GM21825 (cell line): ENCODE measurements at regions not wholly inside any gene's neighbourhood (a gene's known extent, or its start where the extent isn't known, plus 50 kb on each side); places are given as distances from the start of the nearest gene placed in this dataset.
"Not testable (repeated sequence)": the region's sequence is repeated elsewhere in the genome, so short reads cannot be mapped to it uniquely, and the experiment has no call there.

Experiments
- ATAC-seq: cut with Tn5 transposase; IDR thresholded peaks from one replicate; pipeline ENCODE4 v1.9.1; 2021; ENCODE audit warnings: mild to moderate bottlenecking, moderate library complexity; ENCODE audit not compliant: unreplicated experiment

DNA sequence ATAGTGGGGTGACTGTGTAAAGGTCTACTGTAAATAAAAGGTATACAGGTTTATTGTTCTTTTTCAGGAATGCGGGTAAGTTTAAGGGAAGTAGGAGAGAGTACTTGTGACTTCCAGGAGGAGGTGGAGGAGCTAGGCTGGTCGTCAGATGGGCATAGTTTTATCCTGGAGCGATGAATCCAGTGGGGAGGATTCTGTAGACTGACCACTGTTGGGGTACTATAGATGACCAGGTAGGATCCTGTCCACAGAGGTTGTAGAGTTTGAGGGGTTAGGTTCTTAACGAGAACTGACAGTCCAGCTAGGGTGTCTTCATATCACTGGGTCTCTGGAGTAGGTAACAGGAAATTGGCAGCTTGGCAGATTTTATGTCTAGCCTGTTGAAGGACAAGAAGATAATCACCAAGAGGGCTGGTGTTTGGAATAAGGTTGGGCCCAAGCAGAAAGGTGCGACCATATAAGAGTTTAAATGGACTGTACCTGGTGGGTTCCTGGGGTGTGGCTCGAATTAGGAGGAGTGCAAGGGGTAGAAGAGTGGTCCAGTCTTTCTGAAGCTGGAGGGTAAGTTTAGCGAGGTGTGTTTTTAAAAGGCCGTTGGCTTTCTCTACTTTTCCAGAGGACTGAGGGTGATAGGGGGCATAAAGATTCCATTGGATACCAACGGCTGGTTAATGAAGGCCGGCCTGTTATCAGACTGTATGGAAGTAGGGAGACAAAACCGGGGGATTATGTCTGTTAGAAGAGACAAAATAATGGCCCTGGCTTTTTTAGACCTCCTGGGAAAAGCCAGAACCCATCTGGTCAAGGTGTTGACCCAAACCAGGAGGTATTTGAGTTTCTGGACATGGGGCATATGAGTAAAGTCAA is 751.3 kb upstream of the ADGRB3 start:
- no peak for ATAC-seq

DNA sequence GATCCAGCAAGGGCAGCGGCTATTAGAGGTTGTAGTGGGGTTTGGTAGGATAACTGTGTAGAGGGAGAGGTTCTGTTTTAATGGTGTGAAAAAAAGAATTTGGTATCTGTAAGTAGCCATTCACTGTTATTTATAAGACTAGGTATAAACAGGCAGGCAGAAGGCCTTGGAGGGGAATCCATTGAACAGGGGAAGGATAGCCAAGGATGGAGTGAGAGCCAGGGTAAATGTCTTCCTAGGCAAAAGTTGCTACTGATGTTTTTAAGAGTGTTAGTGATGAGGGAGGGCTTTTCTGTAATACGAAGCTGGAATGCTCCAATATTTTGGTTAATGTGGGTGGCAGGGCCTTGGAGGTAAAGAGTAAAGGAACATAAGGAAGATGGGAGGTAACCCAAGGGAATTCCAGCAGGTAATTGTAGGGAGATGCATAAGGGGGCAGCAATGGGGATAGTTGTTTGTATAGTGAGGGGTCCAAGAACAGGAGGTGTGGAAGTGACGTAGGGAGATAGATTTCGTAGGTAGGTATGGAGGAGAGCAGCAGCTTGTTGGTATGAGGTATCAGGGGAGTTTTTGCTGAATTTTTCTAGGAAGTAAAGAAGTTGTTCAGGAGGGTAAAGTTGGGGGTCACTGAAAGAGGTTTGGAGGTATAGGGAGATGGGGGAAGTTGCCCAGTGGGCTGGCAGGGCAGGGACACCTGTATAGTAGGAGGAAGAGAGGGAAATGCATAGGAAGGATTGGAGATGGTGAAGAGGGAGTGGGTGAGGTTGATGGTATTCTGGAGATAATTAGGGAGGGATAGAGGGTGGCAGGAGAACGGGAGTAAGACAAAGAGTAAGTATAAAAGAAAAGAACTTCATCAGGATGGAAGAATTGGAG is 752.4 kb upstream of the ADGRB3 start:
- no peak for ATAC-seq

DNA sequence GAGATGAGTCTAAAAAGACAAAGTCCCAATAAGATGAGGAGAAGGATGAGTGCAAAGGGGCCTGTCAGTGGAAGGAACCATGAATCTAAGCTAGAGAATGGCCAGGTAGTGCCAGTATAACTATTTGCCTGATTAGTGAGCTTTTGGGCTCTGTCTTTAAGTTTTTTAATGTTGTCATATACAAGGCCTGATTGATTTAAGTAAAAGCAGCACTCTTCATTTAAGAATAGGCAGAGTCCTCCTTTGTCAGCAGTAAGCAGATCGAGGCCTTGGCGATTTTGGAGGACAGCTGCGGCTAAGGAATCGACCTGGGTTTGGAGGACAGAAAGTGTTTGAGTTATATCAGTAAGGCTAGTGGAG is 753.4 kb upstream of the ADGRB3 start:
- no peak for ATAC-seq

DNA sequence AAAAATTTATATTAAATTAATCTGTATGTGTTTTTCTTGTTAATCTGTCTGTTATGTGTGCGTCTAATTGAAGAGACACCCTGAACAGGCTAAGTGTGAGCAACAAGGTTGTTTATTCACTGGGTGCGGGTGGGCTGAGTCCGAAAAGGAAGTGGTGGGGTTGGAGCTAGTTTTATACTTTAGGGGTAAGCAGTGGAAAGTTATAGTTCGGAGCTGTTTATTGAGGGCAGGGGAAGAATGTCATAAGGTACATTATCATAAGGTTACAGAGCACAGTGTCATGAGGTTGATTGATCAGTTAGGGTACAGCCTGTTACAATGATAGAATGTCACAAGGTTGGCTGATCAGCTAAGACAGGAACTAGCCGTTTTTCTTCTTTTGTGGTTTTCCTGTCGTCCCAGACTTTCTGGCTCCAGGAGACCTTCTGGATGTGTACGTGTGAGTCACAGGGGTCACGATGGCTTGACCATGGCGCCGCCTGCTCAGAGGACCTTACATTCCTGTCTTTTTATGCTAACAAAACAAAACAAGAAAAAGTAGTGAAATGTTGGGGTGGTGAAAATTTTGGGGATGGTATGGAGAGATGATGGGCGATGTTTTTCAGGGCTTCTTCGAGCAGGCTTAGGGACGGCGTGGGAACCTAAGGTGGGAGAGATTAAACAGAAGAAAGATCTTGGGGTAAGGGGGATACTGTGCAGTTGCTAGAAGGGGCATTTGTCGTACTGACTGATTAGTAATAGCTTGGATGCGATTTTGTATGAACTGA is 754.0 kb upstream of the ADGRB3 start:
- ATAC-seq: no peak

DNA sequence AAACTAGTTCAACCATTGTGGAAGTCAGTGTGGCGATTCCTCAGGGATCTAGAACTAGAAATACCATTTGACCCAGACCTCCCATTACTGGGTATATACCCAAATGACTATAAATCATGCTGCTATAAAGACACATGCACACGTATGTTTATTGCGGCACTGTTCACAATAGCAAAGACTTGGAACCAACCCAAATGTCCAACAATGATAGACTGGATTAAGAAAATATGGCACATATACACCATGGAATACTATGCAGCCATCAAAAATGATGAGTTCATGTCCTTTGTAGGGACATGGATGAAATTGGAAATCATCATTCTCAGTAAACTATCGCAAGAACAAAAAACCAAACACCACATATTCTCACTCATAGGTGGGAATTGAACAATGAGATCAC is 754.7 kb upstream of the ADGRB3 start:
- ATAC-seq: not testable (repeated sequence)

DNA sequence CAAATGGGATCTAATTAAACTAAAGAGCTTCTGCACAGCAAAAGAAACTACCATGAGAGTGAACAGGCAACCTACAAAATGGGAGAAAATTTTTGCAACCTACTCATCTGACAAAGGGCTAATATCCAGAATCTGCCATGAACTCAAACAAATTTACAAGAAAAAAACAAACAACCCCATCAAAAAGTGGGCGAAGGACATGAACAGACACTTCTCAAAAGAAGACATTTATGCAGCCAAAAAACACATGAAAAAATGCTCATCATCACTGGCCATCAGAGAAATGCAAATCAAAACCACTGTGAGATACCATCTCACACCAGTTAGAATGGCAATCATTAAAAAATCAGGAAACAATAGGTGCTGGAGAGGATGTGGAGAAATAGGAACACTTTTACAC is 755.2 kb upstream of the ADGRB3 start:
- not testable (repeated sequence) for ATAC-seq

DNA sequence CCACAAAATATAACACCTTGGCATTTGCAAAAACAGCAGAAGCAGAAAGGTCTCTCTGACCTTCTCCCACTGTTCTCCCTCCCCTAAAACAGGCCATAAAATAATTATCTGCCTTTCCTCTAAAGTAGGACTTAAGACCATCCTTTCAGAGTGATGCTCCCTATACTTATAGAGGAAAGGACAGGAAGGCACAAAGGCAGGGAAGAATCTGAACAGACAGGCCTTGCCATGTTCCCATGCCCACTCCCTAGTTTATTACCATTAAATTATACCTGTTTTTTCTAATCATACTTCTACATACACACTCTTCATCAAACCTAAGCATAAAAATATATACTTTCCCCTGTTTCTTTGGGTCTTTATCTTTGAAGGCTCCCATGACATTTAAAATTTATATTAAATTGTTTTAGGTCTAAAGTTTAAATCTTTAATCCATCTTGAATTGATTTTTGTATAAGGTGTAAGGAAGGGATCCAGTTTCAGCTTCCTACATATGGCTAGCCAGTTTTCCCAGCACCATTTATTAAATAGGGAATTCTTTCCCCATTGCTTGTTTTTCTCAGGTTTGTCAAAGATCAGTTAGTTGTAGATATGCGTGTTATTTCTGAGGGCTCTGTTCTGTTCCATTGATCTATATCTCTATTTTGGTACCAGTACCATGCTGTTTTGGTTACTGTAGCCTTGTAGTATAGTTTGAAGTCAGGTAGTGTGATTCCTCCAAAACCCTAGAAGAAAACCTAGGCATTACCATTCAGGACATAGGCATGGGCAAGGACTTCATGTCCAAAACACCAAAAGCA is 755.8 kb upstream of the ADGRB3 start:
- ATAC-seq: not testable (repeated sequence)

DNA sequence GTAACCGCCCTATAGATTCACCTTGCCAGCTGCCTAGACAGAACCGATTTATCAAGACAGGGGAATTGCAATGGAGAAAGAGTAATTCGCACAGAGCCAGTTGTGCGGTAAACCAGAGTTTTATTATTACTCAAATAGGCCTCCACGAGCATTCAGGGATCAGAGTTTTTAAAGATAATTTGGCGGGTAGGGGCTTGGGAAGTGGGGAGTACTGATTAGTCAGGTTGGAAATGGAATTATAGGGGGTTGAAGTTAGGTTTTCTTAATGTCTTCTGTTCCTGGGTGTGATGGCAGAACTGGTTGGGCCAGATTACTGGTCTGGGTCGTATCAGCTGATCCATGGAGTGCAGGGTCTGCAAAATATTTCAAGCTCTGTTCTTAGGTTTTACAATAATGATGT is 756.9 kb upstream of the ADGRB3 start:
- ATAC-seq: not testable (repeated sequence)

DNA sequence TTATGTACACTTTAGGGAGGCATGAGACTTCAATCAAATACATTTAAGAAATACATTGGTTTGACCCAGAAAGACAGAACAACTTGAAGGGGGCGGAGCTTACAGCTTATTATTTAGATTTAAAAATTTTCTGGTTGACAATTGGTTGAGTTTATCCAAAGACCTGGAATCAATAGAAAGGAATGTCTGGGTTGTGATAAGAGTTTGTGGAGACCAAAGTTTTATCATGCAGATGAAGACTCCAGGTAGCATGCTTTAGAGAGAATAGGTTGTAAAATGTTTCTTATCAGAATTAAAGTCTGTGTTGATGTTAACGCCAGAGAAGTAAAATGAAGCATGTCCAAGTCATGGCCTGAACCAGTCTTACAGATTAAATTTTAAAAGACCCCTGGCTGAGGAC is 757.8 kb upstream of the ADGRB3 start:
- ATAC-seq: no peak

DNA sequence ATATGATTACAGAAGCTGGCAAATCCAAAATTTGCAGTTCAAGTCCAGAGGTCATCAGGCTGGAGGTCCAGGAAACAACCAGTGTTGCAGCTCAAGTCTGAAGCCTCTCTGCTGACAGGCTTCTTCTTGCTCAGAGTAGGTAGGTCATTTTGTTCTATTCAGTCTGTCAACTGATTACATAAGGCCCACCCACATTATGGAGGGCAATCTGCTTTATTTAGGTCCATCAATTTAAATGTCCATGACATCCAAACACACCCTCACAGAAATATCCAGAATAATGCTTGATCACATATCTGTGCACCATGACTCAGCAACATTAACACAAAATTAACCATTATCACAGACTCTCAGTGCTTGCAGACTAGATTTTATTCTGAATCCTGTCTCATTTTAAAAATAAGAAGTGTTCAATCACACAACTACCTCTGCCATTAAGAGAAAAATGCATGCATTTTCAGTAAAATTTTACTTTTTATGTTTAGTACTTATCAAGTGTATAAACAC is 759.2 kb upstream of the ADGRB3 start:
- no peak for ATAC-seq

DNA sequence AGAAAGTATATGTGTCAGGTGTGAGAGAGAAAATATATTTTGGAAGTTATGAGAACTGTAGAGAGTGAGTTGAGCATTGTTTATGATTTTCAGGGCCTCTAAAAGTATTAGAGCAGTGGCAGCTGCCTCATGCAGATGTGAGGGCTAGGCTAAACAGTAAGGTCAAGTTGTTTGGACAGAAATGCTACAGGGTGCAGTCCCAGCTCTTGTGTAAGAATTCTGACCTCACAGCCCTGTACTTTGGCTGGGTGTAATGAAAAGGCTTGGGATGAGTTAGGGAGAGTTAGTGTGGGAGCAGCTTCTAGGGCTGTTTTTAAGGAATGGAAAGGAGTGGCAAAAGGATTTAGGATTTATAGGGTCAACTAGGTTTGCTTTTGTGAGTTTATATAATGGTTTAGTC is 764.8 kb upstream of the ADGRB3 start:
- ATAC-seq: no peak

DNA sequence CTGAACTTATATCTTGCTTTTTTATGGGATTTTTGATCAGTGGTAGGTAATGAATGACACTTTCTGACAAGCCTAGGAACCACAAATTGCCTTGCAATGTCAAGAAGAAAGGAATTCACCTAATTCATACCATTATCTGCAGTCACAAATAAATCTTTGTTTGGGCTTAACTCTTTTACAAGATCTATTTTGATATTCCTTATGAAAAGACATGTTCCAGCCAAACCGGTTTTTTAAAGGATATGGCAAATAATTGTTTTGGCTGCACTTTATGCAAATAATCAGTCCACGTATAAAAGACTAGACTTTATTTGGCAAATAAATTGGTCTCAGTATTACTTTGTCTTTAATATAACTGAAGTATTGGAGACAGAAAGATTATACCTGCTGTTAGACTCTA is 771.7 kb upstream of the ADGRB3 start:
- no peak for ATAC-seq

DNA sequence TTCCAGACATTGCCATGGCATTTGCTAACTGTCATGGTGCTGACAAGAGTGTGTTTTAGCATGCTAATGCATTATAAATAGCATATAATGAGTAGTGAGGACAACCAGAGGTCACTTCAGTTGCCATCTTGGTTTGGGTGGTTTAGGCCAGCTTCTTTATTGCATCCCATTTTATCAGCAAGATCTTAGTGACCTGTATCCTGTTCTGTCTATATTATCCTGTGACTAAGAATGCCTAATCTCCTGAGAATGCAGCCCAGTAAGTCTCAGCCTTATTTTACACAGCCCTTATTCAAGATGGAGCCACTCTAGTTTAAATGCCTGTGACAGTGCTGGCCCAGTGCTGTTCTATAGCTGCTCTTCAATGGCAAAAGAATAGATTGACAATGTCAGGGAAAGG is 781.0 kb upstream of the ADGRB3 start:
- ATAC-seq: no peak

DNA sequence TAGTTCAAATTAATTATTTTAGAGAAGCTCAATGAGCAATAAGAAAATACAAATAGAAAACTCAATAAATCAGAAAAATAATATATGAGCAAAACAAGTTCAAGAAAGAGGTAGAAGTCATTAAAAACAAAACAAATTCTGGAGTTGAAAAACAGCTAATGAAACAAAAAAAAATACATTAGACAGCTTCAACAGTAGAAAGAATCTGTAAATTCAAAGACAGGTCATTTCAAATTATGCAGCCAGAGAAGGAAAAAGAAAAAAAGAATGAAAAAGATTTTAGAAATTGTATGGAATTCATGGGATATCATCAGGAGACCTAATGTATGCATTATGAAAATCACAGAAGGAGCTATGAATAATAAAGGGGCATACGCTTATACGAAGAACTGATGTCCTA is 795.3 kb upstream of the ADGRB3 start:
- no peak for ATAC-seq

DNA sequence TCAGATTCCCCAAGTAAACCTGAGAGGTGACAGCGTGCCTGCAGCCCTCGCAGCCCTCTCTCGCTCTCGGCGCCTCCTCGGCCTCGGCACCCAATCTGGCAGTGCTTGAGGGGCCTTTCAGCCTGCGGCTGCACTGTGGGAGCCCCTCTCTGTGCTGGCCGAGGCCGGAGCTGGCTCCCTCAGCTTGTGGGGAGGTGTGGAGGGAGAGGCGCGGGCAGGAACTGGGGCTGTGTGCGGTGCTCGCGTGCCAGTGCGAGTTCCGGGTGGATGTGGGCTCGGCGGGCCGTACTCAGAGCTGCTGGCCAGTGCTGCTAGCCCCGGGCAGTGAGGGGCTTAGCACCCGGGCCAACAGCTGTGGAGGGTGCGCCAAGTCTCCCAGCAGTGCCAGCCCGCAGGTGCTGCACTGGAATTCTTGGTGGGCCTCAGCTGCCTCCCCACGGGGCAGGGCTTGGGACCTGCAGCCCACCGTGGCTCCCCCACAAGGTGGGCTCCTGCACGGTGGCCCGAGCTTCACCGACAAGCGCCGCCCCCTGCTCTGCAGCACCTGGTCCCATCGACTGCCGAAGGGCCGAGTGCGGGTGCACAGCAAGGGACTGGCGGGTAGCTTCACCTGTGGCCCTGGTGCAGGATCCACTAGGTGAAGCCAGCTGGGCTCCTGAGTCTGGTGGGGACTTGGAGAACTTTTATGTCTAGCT is 809.7 kb upstream of the ADGRB3 start:
- ATAC-seq: no peak

DNA sequence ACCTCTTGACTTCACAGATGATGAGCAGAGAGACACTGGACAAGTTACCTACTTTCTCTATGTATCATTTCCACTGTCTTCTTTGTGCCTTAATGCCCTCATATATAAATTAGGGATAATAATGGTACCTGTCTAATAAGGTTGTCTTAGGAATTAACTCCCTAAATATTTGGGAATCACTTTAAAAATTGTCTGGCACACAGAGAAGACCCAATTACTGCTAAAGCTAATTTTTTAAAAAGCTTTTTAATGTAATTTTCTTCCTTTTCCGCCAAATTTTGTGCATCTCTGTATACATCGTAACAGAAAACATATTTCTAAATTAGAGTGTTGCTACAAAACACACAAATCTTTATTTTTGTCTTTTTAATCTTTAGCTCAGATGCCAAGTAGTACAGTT is 816.8 kb upstream of the ADGRB3 start:
- ATAC-seq: no peak

DNA sequence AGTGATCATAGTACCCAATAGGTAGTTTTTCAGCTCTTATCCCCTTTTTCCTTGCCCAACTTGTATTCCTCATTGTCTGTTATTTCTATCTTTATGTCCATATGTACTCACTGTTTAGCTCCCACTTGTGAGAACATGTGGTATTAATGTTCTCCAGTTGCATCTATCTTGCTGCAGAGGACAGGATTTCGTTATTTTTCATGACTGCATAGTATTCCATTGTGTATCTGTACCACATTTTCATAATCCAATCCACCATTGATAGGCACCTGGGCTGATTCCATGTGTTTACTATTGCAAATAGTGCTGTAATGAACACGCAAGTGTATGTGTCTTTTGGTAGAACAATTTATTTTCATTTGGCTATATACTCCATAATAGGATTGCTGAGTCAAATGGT is 819.5 kb upstream of the ADGRB3 start:
- no peak for ATAC-seq

DNA sequence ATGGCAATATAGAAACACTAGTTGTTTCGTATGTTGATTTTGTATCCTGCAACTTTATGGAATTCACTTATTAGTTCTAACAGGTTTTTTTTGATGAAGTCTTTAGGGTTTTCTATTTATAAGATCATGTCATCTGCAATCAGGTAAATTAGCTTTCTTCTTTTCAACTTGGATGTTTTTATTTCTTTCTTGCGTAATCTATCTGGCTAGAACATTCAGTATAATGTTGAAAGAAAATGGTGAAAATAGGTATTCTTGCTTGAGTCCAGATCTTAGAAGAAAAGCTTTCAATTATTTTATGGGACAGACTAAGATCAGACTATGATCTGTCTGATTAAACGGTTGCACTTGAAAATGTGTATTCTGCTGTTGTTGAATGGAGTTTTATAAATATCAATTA is 820.8 kb upstream of the ADGRB3 start:
- no peak for ATAC-seq

DNA sequence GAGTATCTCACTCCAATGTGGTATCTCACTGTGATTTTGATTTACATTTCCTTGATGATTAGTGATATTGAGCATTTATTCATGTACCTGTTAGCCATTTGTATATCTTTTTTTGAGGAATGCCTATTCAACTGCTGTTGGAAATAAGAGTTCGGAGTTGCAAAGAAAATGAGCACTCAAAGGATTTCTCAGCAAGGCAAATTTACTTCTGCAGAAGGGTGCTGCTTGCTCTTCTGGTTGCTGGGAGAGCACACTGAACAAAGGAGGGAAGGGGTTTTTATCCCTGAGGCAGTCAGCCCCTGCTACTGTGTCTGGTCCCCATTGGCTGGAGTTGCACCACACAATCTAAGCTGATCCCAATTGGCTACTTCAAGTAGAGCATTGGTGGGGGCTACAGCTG is 822.4 kb upstream of the ADGRB3 start:
- no peak for ATAC-seq

DNA sequence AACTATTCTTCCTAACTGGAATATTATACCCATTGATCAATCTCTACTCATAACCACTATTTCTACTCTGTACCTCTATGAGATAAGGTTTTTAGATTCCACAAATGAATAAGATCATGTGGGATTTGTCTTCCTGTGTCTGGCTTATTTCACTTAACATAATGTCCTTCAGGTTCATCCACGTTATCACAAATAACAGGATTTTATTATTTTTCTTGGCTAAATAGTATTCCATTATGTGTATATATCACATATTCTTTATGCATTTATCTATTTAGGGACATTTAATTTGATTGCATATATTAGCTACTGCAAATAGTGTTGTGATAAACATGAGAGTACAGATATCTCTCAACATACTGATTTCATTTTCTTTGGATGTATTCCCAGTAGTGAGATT is 823.0 kb upstream of the ADGRB3 start:
- ATAC-seq: no peak
